ENCODE measurements at regions not wholly inside any gene's neighbourhood (a gene's known extent, or its start where the extent isn't known, plus 50 kb on each side); places are given as distances from the start of the nearest gene placed in this dataset.
A peak's percentile ranks its signal among the peaks of the same experiment; 100 is the strongest.

DNA sequence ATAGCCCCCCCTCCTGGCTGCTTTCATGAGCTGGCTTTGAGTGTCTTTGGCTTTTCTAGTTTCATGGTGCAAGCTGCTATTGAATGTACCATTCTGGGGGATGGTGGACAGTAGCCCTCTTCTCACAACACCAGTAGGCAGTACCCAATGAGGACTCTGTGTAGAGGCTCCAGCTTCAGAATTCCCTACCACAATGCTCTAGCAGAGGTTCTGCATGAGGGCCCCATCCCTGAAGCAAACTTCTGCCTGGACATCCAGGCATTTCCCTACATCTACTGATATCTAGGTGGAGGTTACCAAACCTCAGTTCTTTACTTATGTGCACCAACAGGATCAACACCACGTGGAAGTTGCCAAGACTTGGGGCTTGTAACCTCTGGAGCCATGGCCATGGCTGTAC lies 1742.9 kb downstream of the SI start:
- no peak for TF ChIP-seq CTCF (IDR thresholded peaks at IDR 0.05; ENCODE audit: low read depth, low read length)
- no peaks in the 10 kb centered on the region for H3K36me3 ChIP-seq
- no peak overlapping the region for H3K4me3 ChIP-seq (ENCODE audit: low read depth, low read length)
- no peaks in the 10 kb centered on the region for H3K27me3 ChIP-seq
- H3K4me1 ChIP-seq = no peaks in the 10 kb centered on the region; the same call in 1 of the 2 replicates
- DNase-seq = no peak
- no peaks in the 10 kb centered on the region for H3K9me3 ChIP-seq

DNA sequence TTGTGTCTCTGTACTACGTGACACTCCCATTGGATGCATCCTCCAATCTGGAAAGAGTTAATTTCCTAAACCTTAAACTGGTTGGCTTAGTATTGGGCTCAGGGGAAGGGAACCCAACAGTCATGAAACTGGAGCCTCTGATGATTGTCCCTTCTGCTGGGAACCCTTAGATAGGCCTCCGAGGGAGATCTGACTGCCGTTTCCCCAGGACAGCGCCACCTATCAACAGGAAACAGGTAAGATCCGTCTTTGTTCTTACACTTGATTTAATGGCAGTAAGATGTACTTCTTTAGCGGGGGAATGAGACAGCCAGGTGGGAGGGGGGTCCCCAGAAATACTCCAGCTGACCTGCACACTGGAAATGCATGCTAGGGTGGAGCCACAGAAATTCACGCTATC lies 1749.6 kb downstream of the SI start:
- H3K4me3 ChIP-seq (ENCODE audit: low read depth, low read length) = no peak overlapping the region
- H3K36me3 ChIP-seq = no peaks in the 10 kb centered on the region
- H3K9me3 ChIP-seq = no peaks in the 10 kb centered on the region
- H3K27me3 ChIP-seq = no peaks in the 10 kb centered on the region
- no peaks in the 10 kb centered on the region for H3K4me1 ChIP-seq
- TF ChIP-seq CTCF (IDR thresholded peaks at IDR 0.05; ENCODE audit: low read depth, low read length) = peak; percentile 31
- no peak for DNase-seq

GRCh38 chr3:163327086-163327485 lies 1751.2 kb downstream of the SI start:
- H3K36me3 ChIP-seq = no peaks in the 10 kb centered on the region
- no peaks in the 10 kb centered on the region for H3K27me3 ChIP-seq
- no peaks in the 10 kb centered on the region for H3K9me3 ChIP-seq
- no peak for TF ChIP-seq CTCF (IDR thresholded peaks at IDR 0.05; ENCODE audit: low read depth, low read length)
- H3K4me3 ChIP-seq (ENCODE audit: low read depth, low read length) = no peak overlapping the region
- H3K4me1 ChIP-seq = no peaks in the 10 kb centered on the region
- no peak for DNase-seq

DNA sequence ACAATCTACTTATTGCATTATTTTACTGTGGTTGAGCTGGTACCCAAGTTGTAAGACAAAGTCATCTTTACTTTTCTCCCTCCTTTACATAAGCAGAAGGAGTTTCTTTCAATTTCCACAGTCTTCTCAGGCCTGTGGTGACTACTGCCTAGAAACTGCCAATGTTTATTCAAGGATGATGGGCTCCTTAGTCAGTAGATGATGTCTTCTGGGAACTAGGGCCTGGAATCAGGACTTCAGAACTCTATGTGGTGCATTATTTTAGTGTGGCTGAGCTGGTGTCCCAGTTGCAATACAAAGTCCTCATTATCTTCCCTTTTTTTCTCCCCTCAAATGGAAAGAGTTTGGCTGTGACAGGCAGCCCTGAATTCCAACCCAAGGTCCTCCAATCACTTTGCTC lies 1762.5 kb downstream of the SI start:
- no peaks in the 10 kb centered on the region for H3K4me1 ChIP-seq
- no peak for DNase-seq
- H3K9me3 ChIP-seq = no peaks in the 10 kb centered on the region
- no peaks in the 10 kb centered on the region for H3K27me3 ChIP-seq
- no peaks in the 10 kb centered on the region for H3K36me3 ChIP-seq
- no peak for TF ChIP-seq CTCF (IDR thresholded peaks at IDR 0.05; ENCODE audit: low read depth, low read length)
- no peak overlapping the region for H3K4me3 ChIP-seq (ENCODE audit: low read depth, low read length)

DNA sequence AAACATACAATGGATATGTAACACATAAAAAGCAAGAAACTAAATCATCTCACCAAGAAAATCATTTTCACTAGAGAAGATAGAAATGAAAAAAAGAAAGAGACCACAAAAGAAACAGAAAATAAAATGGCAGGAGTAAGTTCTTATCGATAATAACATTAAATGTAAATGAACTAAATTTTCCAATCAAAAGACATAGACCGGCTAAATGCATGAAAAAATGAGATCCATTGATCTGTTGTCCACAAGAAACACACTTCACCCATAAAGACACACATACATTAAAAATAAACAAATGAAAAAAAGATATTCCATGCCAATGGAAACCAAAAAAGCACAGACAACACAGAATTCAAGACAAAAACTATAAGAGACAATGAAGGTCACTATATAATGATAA lies 1771.9 kb downstream of the SI start:
- DNase-seq = no peak
- no peaks in the 10 kb centered on the region; the same call in 1 of the 2 replicates for H3K9me3 ChIP-seq
- no peak overlapping the region for H3K4me3 ChIP-seq (ENCODE audit: low read depth, low read length)
- no peaks in the 10 kb centered on the region for H3K36me3 ChIP-seq
- no peaks in the 10 kb centered on the region for H3K4me1 ChIP-seq
- H3K27me3 ChIP-seq = no peaks in the 10 kb centered on the region
- no peak for TF ChIP-seq CTCF (IDR thresholded peaks at IDR 0.05; ENCODE audit: low read depth, low read length)

DNA sequence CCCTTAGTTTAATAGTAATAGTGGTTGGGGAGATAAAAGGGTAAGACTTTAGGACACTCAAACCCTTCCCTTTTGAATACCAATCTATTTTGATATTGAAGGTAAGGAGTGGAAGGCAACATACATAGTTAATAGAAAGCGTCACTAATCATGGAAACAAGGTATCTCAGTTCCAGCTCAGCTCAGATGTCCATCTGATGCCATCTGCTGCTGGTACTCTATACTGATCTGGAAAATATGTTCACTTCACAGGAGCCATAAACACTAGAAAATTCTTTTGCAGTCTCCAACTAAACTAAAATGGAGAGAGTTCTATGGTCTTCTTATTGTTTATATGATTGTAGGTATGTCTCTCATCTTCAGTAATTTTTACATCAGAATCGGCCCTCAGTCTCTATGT lies 1777.1 kb downstream of the OTOL1 start:
- H3K9me3 ChIP-seq = no peaks in the 10 kb centered on the region
- DNase-seq = no peak
- TF ChIP-seq CTCF (IDR thresholded peaks at IDR 0.05; ENCODE audit: low read depth, low read length) = 0 out of 2 replicates have a peak, but pooled peaks have one; percentile 6
- no peaks in the 10 kb centered on the region for H3K36me3 ChIP-seq
- no peaks in the 10 kb centered on the region for H3K27me3 ChIP-seq
- no peaks in the 10 kb centered on the region for H3K4me1 ChIP-seq
- H3K4me3 ChIP-seq (ENCODE audit: low read depth, low read length) = no peak overlapping the region

Data from BE2C (cell line).